ENCODE measurements at regions not wholly inside any gene's neighbourhood (a gene's known extent, or its start where the extent isn't known, plus 50 kb on each side); places are given as distances from the start of the nearest gene placed in this dataset.
"Not testable (repeated sequence)": the region's sequence is repeated elsewhere in the genome, so short reads cannot be mapped to it uniquely, and the experiment has no call there.

GRCh38 chr1:219071209-219071608 is 102.5 kb upstream of the LYPLAL1 start:
- DNase-seq: no peak

GRCh38 chr1:219072329-219072728 is 101.3 kb upstream of the LYPLAL1 start:
- DNase-seq: no peak

- DNase-seq: no peak
These were observed 99.5 kb upstream of the LYPLAL1 start for GRCh38 chr1:219074084-219074728.

GRCh38 chr1:219075121-219075879 is 98.4 kb upstream of the LYPLAL1 start:
- DNase-seq: no peak

GRCh38 chr1:219076326-219076937 is 97.2 kb upstream of the LYPLAL1 start:
- no peak for DNase-seq

GRCh38 chr1:219077767-219078166 is 95.9 kb upstream of the LYPLAL1 start:
- DNase-seq: not testable (repeated sequence)

GRCh38 chr1:219081943-219082925 is 91.4 kb upstream of the LYPLAL1 start:
- DNase-seq: no peak

- no peak for DNase-seq
These were observed 90.0 kb upstream of the LYPLAL1 start for GRCh38 chr1:219083631-219084030.

GRCh38 chr1:219085082-219085481 is 88.6 kb upstream of the LYPLAL1 start:
- no peak for DNase-seq

- DNase-seq: no peak
These were observed 87.7 kb upstream of the LYPLAL1 start for GRCh38 chr1:219085988-219086387.

GRCh38 chr1:219086956-219087469 is 86.7 kb upstream of the LYPLAL1 start:
- DNase-seq: no peak

GRCh38 chr1:219088778-219089557 is 84.7 kb upstream of the LYPLAL1 start:
- no peak for DNase-seq

- DNase-seq: no peak
These were observed 83.1 kb upstream of the LYPLAL1 start for GRCh38 chr1:219090607-219091006.

- no peak for DNase-seq
These were observed 81.5 kb upstream of the LYPLAL1 start for GRCh38 chr1:219092206-219092605.

- DNase-seq: no peak
These were observed 74.4 kb upstream of the LYPLAL1 start for GRCh38 chr1:219099307-219099706.

GRCh38 chr1:219100059-219100458 is 73.6 kb upstream of the LYPLAL1 start:
- no peak for DNase-seq

GRCh38 chr1:219102466-219102865 is 71.2 kb upstream of the LYPLAL1 start:
- DNase-seq: not testable (repeated sequence)

GRCh38 chr1:219105893-219106292 is 67.8 kb upstream of the LYPLAL1 start:
- DNase-seq: no peak

- no peak for DNase-seq
These were observed 64.2 kb upstream of the LYPLAL1 start for GRCh38 chr1:219109424-219110018.

- no peak for DNase-seq
These were observed 60.4 kb upstream of the LYPLAL1 start for GRCh38 chr1:219113261-219113660.

- no peak for DNase-seq
These were observed 59.7 kb upstream of the LYPLAL1 start for GRCh38 chr1:219114014-219114413.

Data from midbrain (tissue), 1 donor.